HG02610 (cell line): ENCODE measurements at regions not wholly inside any gene's neighbourhood (a gene's known extent, or its start where the extent isn't known, plus 50 kb on each side); places are given as distances from the start of the nearest gene placed in this dataset.
"Not testable (repeated sequence)": the region's sequence is repeated elsewhere in the genome, so short reads cannot be mapped to it uniquely, and the experiment has no call there.

ENCODE experiments used
- ATAC-seq: cut with Tn5 transposase; IDR thresholded peaks from one replicate; pipeline ENCODE4 v1.9.1; 2021; ENCODE audit warnings: mild to moderate bottlenecking, moderate library complexity; ENCODE audit not compliant: unreplicated experiment

GRCh38 chr1:191305370-191305769, 827.7 kb upstream of the BRINP3 start:
- ATAC-seq: no peak

- no peak for ATAC-seq
These were observed 829.3 kb upstream of the BRINP3 start for GRCh38 chr1:191306916-191307315.

- no peak for ATAC-seq
These were observed 838.2 kb upstream of the RGS18 start for GRCh38 chr1:191320062-191320461.

- ATAC-seq: no peak
These were observed 830.4 kb upstream of the RGS18 start for GRCh38 chr1:191327868-191328267.

GRCh38 chr1:191343816-191344215, 814.4 kb upstream of the RGS18 start:
- no peak for ATAC-seq

GRCh38 chr1:191346381-191346780, 811.9 kb upstream of the RGS18 start:
- no peak for ATAC-seq

GRCh38 chr1:191348328-191348727, 809.9 kb upstream of the RGS18 start:
- no peak for ATAC-seq

- no peak for ATAC-seq
These were observed 807.3 kb upstream of the RGS18 start for GRCh38 chr1:191350938-191351337.

- no peak for ATAC-seq
These were observed 799.5 kb upstream of the RGS18 start for GRCh38 chr1:191358724-191359123.

GRCh38 chr1:191366686-191367085, 791.6 kb upstream of the RGS18 start:
- no peak for ATAC-seq

GRCh38 chr1:191368891-191369654, 789.2 kb upstream of the RGS18 start:
- no peak for ATAC-seq

GRCh38 chr1:191371626-191372025, 786.6 kb upstream of the RGS18 start:
- no peak for ATAC-seq

- no peak for ATAC-seq
These were observed 770.0 kb upstream of the RGS18 start for GRCh38 chr1:191388283-191388682.

- no peak for ATAC-seq
These were observed 761.6 kb upstream of the RGS18 start for GRCh38 chr1:191396622-191397021.

- ATAC-seq: no peak
These were observed 759.7 kb upstream of the RGS18 start for GRCh38 chr1:191398551-191398950.

- ATAC-seq: no peak
These were observed 752.8 kb upstream of the RGS18 start for GRCh38 chr1:191405417-191405816.

GRCh38 chr1:191414981-191415640, 743.2 kb upstream of the RGS18 start:
- ATAC-seq: no peak

GRCh38 chr1:191419842-191420241, 738.4 kb upstream of the RGS18 start:
- no peak for ATAC-seq

- ATAC-seq: no peak
These were observed 730.7 kb upstream of the RGS18 start for GRCh38 chr1:191427593-191427992.

GRCh38 chr1:191432817-191433216, 725.4 kb upstream of the RGS18 start:
- ATAC-seq: no peak

- no peak for ATAC-seq
These were observed 719.3 kb upstream of the RGS18 start for GRCh38 chr1:191438979-191439378.

- not testable (repeated sequence) for ATAC-seq
These were observed 710.0 kb upstream of the RGS18 start for GRCh38 chr1:191448279-191448678.

- ATAC-seq: no peak
These were observed 705.7 kb upstream of the RGS18 start for GRCh38 chr1:191452586-191452985.
